ENCODE measurements at regions not wholly inside any gene's neighbourhood (a gene's known extent, or its start where the extent isn't known, plus 50 kb on each side); places are given as distances from the start of the nearest gene placed in this dataset.

GRCh38 chr10:118917701-118918100 is 111.8 kb upstream of the NANOS1 start:
- Histone ChIP-seq H3K9ac (ENCODE audit: insufficient read depth, low read length) (no peak overlapping the region), H3K4me3 (replicated peaks in 1 of 4; ENCODE audit: control extremely low read depth in 1 of 4, insufficient read depth in 1 of 4, low read depth in 3 of 4, low read length in 4 of 4) (no peak overlapping the region), H2AFZ (ENCODE audit: low read length) (no peak overlapping the region), H3K27ac (ENCODE audit: insufficient read depth, low read length) (no peak overlapping the region), H3K4me2 (ENCODE audit: extremely low read depth, insufficient read depth, low read length) (no peak overlapping the region), H3K27me3 (ENCODE audit: control insufficient read depth, insufficient read depth, low read length) (peaks cover 3% of the 10 kb centered on the region), H3K9me3 (ENCODE audit: control insufficient read depth, insufficient read depth, low read depth, low read length) (no peaks in the 10 kb centered on the region), H3K36me3 (ENCODE audit: control insufficient read depth, insufficient read depth, low read length) (no peaks in the 10 kb centered on the region), H4K20me1 (ENCODE audit: control insufficient read depth, extremely low read depth, insufficient read depth, low read length) (no peaks in the 10 kb centered on the region), H3K79me2 (ENCODE audit: control insufficient read depth, insufficient read depth, low read length) (no peaks in the 10 kb centered on the region), H3K4me1 (ENCODE audit: control insufficient read depth, extremely low read depth, insufficient read depth, low read length) (no peaks in the 10 kb centered on the region)
- DNase-seq (ENCODE audit: low read depth in 2 of 2) = no peak
- TF ChIP-seq CTCF (conservative IDR thresholded peaks at IDR 0.05 in 1 of 2, IDR thresholded peaks at IDR 0.05 in 1 of 2; ENCODE audit: low read depth in 1 of 2, low read length in 2 of 2) (no peak), EZH2 (IDR thresholded peaks at IDR 0.05; ENCODE audit: low read length, missing control alignments) (no peak)

GRCh38 chr10:118918116-118918515 is 111.4 kb upstream of the NANOS1 start:
- Histone ChIP-seq H2AFZ (ENCODE audit: low read length) (no peak overlapping the region), H3K36me3 (ENCODE audit: control insufficient read depth, insufficient read depth, low read length) (no peaks in the 10 kb centered on the region), H3K4me1 (ENCODE audit: control insufficient read depth, extremely low read depth, insufficient read depth, low read length) (no peaks in the 10 kb centered on the region), H3K9ac (ENCODE audit: insufficient read depth, low read length) (no peak overlapping the region), H3K4me3 (replicated peaks in 1 of 4; ENCODE audit: control extremely low read depth in 1 of 4, insufficient read depth in 1 of 4, low read depth in 3 of 4, low read length in 4 of 4) (no peak overlapping the region), H3K9me3 (ENCODE audit: control insufficient read depth, insufficient read depth, low read depth, low read length) (no peaks in the 10 kb centered on the region), H4K20me1 (ENCODE audit: control insufficient read depth, extremely low read depth, insufficient read depth, low read length) (no peaks in the 10 kb centered on the region), H3K79me2 (ENCODE audit: control insufficient read depth, insufficient read depth, low read length) (no peaks in the 10 kb centered on the region), H3K27ac (ENCODE audit: insufficient read depth, low read length) (no peak overlapping the region), H3K27me3 (ENCODE audit: control insufficient read depth, insufficient read depth, low read length) (peaks cover 3% of the 10 kb centered on the region), H3K4me2 (ENCODE audit: extremely low read depth, insufficient read depth, low read length) (no peak overlapping the region)
- no peak for DNase-seq (ENCODE audit: low read depth in 2 of 2)
- TF ChIP-seq EZH2 (IDR thresholded peaks at IDR 0.05; ENCODE audit: low read length, missing control alignments) (no peak), CTCF (conservative IDR thresholded peaks at IDR 0.05 in 1 of 2, IDR thresholded peaks at IDR 0.05 in 1 of 2; ENCODE audit: low read depth in 1 of 2, low read length in 2 of 2) (no peak)

GRCh38 chr10:118918587-118918986 is 110.9 kb upstream of the NANOS1 start:
- Histone ChIP-seq H3K9me3 (ENCODE audit: control insufficient read depth, insufficient read depth, low read depth, low read length) (no peaks in the 10 kb centered on the region), H3K27ac (ENCODE audit: insufficient read depth, low read length) (no peak overlapping the region), H3K4me1 (ENCODE audit: control insufficient read depth, extremely low read depth, insufficient read depth, low read length) (no peaks in the 10 kb centered on the region), H3K9ac (ENCODE audit: insufficient read depth, low read length) (no peak overlapping the region), H3K79me2 (ENCODE audit: control insufficient read depth, insufficient read depth, low read length) (no peaks in the 10 kb centered on the region), H3K4me3 (replicated peaks in 1 of 4; ENCODE audit: control extremely low read depth in 1 of 4, insufficient read depth in 1 of 4, low read depth in 3 of 4, low read length in 4 of 4) (no peak overlapping the region), H4K20me1 (ENCODE audit: control insufficient read depth, extremely low read depth, insufficient read depth, low read length) (no peaks in the 10 kb centered on the region), H3K36me3 (ENCODE audit: control insufficient read depth, insufficient read depth, low read length) (no peaks in the 10 kb centered on the region), H3K27me3 (ENCODE audit: control insufficient read depth, insufficient read depth, low read length) (peaks cover 3% of the 10 kb centered on the region), H3K4me2 (ENCODE audit: extremely low read depth, insufficient read depth, low read length) (no peak overlapping the region), H2AFZ (ENCODE audit: low read length) (no peak overlapping the region)
- no peak for DNase-seq (ENCODE audit: low read depth in 2 of 2)
- no peak for TF ChIP-seq CTCF (conservative IDR thresholded peaks at IDR 0.05 in 1 of 2, IDR thresholded peaks at IDR 0.05 in 1 of 2; ENCODE audit: low read depth in 1 of 2, low read length in 2 of 2)
- no peak for TF ChIP-seq EZH2 (IDR thresholded peaks at IDR 0.05; ENCODE audit: low read length, missing control alignments)

Measured in fibroblast of lung (primary cell).